OCI-LY3 (cell line): ENCODE measurements at regions not wholly inside any gene's neighbourhood (a gene's known extent, or its start where the extent isn't known, plus 50 kb on each side); places are given as distances from the start of the nearest gene placed in this dataset.

Experiments
- EZH2phosphoT487 ChIP-seq: fragments of 200-600 bp; shearing (Covaris generic); IDR thresholded peaks from 2 replicates; pipeline ENCODE4 v1.6.1; 2018; ENCODE audit warnings: antibody characterized with exemption, mixed run types, low read depth
- TF ChIP-seq, protein P1 (sequence below): fragments of 200-600, 300-600 bp; sonication (generic); IDR thresholded peaks from 2 replicates; pipeline ENCODE4 v1.5.1; 2014; ENCODE audit warnings: antibody characterized with exemption, low read length, low read depth

DNA sequence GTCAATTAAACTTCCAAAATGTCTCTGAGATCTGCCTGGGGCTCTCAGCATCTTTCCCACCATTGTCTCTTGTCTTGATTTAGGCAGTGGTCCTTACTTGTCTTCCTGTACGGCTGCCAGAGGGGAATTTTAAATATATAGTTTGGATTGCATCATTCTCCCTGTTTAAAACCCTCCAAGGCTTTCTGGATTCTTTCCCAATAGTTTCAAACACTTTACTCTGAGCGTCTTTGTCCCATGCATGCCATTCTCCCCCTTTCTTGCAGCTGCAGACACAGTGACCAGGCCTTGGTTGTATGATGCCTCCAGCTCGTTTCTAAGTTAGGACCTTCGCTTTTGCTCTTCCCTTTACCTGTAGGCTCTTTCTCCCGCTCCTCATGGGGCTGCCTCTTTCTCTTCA, 323.3 kb upstream of the CTNNB1 start:
- TF ChIP-seq, protein P1, sequence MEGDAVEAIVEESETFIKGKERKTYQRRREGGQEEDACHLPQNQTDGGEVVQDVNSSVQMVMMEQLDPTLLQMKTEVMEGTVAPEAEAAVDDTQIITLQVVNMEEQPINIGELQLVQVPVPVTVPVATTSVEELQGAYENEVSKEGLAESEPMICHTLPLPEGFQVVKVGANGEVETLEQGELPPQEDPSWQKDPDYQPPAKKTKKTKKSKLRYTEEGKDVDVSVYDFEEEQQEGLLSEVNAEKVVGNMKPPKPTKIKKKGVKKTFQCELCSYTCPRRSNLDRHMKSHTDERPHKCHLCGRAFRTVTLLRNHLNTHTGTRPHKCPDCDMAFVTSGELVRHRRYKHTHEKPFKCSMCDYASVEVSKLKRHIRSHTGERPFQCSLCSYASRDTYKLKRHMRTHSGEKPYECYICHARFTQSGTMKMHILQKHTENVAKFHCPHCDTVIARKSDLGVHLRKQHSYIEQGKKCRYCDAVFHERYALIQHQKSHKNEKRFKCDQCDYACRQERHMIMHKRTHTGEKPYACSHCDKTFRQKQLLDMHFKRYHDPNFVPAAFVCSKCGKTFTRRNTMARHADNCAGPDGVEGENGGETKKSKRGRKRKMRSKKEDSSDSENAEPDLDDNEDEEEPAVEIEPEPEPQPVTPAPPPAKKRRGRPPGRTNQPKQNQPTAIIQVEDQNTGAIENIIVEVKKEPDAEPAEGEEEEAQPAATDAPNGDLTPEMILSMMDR: no peak
- no peak for TF ChIP-seq EZH2phosphoT487
